ENCODE measurements at regions not wholly inside any gene's neighbourhood (a gene's known extent, or its start where the extent isn't known, plus 50 kb on each side); places are given as distances from the start of the nearest gene placed in this dataset.

- peaks cover 28% of the 10 kb centered on the region for H3K4me1 ChIP-seq (ENCODE audit: low read depth, poor library complexity, severe bottlenecking)
- no peak overlapping the region for H2AFZ ChIP-seq (ENCODE audit: low read depth)
- no peak overlapping the region for H3K9ac ChIP-seq
- H3K79me2 ChIP-seq (ENCODE audit: insufficient read depth, low read depth): no peaks in the 10 kb centered on the region
- no peaks in the 10 kb centered on the region for H3K36me3 ChIP-seq (ENCODE audit: insufficient read depth)
- no peaks in the 10 kb centered on the region for H3K27me3 ChIP-seq (ENCODE audit: insufficient read depth, low read depth)
- no peak overlapping the region for H3K4me2 ChIP-seq
- H3K27ac ChIP-seq: no peak overlapping the region
- H3K4me3 ChIP-seq (IDR thresholded peaks at IDR 0.05; ENCODE audit: insufficient read depth, low read depth, low read length): no peak overlapping the region
- no peak for TF ChIP-seq CTCF (conservative IDR thresholded peaks at IDR 0.05; ENCODE audit: low read depth, low read length)
- H4K20me1 ChIP-seq (ENCODE audit: insufficient read depth): no peaks in the 10 kb centered on the region
Measured at GRCh38 chr5:143501310-143502044, 98.0 kb upstream of the NR3C1 start.

- H3K27ac ChIP-seq: no peak overlapping the region
- no peak overlapping the region for H3K9ac ChIP-seq
- no peaks in the 10 kb centered on the region for H4K20me1 ChIP-seq (ENCODE audit: insufficient read depth)
- H3K4me1 ChIP-seq (ENCODE audit: low read depth, poor library complexity, severe bottlenecking): peaks cover 24% of the 10 kb centered on the region
- H3K27me3 ChIP-seq (ENCODE audit: insufficient read depth, low read depth): no peaks in the 10 kb centered on the region
- no peaks in the 10 kb centered on the region for H3K36me3 ChIP-seq (ENCODE audit: insufficient read depth)
- TF ChIP-seq CTCF (conservative IDR thresholded peaks at IDR 0.05; ENCODE audit: low read depth, low read length): peak; percentile 17; the same call in 1 of the 2 replicates
- H3K79me2 ChIP-seq (ENCODE audit: insufficient read depth, low read depth): no peaks in the 10 kb centered on the region
- no peak overlapping the region for H3K4me2 ChIP-seq
- no peak overlapping the region for H2AFZ ChIP-seq (ENCODE audit: low read depth)
- H3K4me3 ChIP-seq (IDR thresholded peaks at IDR 0.05; ENCODE audit: insufficient read depth, low read depth, low read length): no peak overlapping the region
Measured at GRCh38 chr5:143499480-143500114, 96.1 kb upstream of the NR3C1 start.

- H3K27ac ChIP-seq: no peak overlapping the region
Measured at GRCh38 chr5:143498821-143499220, 95.3 kb upstream of the NR3C1 start.

GRCh38 chr5:143497749-143498148, 94.3 kb upstream of the NR3C1 start:
- H3K4me1 ChIP-seq (ENCODE audit: low read depth, poor library complexity, severe bottlenecking): peaks cover 22% of the 10 kb centered on the region
- H3K4me3 ChIP-seq (IDR thresholded peaks at IDR 0.05; ENCODE audit: insufficient read depth, low read depth, low read length): no peak overlapping the region
- H4K20me1 ChIP-seq (ENCODE audit: insufficient read depth): no peaks in the 10 kb centered on the region
- H3K79me2 ChIP-seq (ENCODE audit: insufficient read depth, low read depth): no peaks in the 10 kb centered on the region
- no peak overlapping the region for H3K27ac ChIP-seq
- no peak overlapping the region for H2AFZ ChIP-seq (ENCODE audit: low read depth)
- TF ChIP-seq CTCF (conservative IDR thresholded peaks at IDR 0.05; ENCODE audit: low read depth, low read length): no peak
- H3K9ac ChIP-seq: no peak overlapping the region
- no peaks in the 10 kb centered on the region for H3K27me3 ChIP-seq (ENCODE audit: insufficient read depth, low read depth)
- H3K36me3 ChIP-seq (ENCODE audit: insufficient read depth): no peaks in the 10 kb centered on the region
- H3K4me2 ChIP-seq: no peak overlapping the region

More at GRCh38 chr5:143498821-143499220, 95.3 kb upstream of the NR3C1 start:
- H3K36me3 ChIP-seq (ENCODE audit: insufficient read depth): no peaks in the 10 kb centered on the region
- no peak overlapping the region for H3K4me3 ChIP-seq (IDR thresholded peaks at IDR 0.05; ENCODE audit: insufficient read depth, low read depth, low read length)
- no peaks in the 10 kb centered on the region for H3K27me3 ChIP-seq (ENCODE audit: insufficient read depth, low read depth)
- H3K79me2 ChIP-seq (ENCODE audit: insufficient read depth, low read depth): no peaks in the 10 kb centered on the region
- H3K4me2 ChIP-seq: no peak overlapping the region
- H3K4me1 ChIP-seq (ENCODE audit: low read depth, poor library complexity, severe bottlenecking): peaks cover 24% of the 10 kb centered on the region
- H3K9ac ChIP-seq: no peak overlapping the region
- H2AFZ ChIP-seq (ENCODE audit: low read depth): no peak overlapping the region
- H4K20me1 ChIP-seq (ENCODE audit: insufficient read depth): no peaks in the 10 kb centered on the region
- TF ChIP-seq CTCF (conservative IDR thresholded peaks at IDR 0.05; ENCODE audit: low read depth, low read length): no peak
